GM23338 (cell line): ENCODE measurements at regions not wholly inside any gene's neighbourhood (a gene's known extent, or its start where the extent isn't known, plus 50 kb on each side); places are given as distances from the start of the nearest gene placed in this dataset.

Experiments
- POLR2AphosphoS5 ChIP-seq: IDR thresholded peaks from 2 replicates; pipeline ENCODE4 v1.6.1; 2016; ENCODE audit warnings: antibody characterized with exemption, low read depth
- TF ChIP-seq, protein P1 (sequence below), 2 experiments: fragments of 200-600 bp in 1 of 2; sonication (generic) in 1 of 2; conservative IDR thresholded peaks; 2 replicates each; pipeline versions ENCODE4 v1.5.1 to v1.6.1; 2016 to 2017; ENCODE audit warnings: antibody characterized with exemption in 2 of 2, low read depth in 2 of 2, mild to moderate bottlenecking in 2 of 2, moderate library complexity in 1 of 2

DNA sequence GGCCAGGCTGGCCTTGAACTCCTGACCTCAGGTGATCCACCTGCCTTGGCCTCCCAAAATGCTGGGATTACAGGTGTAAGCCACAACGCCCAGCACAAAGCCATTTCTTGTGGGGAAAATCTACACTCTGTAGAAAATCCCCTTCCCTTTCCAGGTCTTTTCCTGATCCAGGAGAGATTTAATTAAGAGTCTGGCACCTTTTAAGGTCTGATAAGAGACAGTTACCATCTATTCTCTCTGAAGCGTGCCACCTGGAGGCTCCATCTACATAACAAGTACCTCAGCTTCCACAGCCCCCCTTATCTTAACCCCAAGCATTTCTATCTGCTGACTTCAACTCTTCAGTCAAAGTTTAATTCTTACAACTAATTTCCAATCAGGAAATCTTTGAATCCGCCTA, 71.4 kb upstream of the CDK20 start:
- TF ChIP-seq, protein P1, sequence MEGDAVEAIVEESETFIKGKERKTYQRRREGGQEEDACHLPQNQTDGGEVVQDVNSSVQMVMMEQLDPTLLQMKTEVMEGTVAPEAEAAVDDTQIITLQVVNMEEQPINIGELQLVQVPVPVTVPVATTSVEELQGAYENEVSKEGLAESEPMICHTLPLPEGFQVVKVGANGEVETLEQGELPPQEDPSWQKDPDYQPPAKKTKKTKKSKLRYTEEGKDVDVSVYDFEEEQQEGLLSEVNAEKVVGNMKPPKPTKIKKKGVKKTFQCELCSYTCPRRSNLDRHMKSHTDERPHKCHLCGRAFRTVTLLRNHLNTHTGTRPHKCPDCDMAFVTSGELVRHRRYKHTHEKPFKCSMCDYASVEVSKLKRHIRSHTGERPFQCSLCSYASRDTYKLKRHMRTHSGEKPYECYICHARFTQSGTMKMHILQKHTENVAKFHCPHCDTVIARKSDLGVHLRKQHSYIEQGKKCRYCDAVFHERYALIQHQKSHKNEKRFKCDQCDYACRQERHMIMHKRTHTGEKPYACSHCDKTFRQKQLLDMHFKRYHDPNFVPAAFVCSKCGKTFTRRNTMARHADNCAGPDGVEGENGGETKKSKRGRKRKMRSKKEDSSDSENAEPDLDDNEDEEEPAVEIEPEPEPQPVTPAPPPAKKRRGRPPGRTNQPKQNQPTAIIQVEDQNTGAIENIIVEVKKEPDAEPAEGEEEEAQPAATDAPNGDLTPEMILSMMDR (conservative IDR thresholded peaks at IDR 0.05; ENCODE audit: low read depth in 2 of 2) = no peak
- TF ChIP-seq POLR2AphosphoS5 = no peak
